ENCODE measurements at regions not wholly inside any gene's neighbourhood (a gene's known extent, or its start where the extent isn't known, plus 50 kb on each side); places are given as distances from the start of the nearest gene placed in this dataset.
A peak's percentile ranks its signal among the peaks of the same experiment; 100 is the strongest.
"Not testable (repeated sequence)": the region's sequence is repeated elsewhere in the genome, so short reads cannot be mapped to it uniquely, and the experiment has no call there.

- H3K9me3 Mint-ChIP-seq, H3K4me3 Mint-ChIP-seq, H3K36me3 Mint-ChIP-seq, H3K4me1 Mint-ChIP-seq, CTCF ChIA-PET, DNase-seq, H3K27ac Mint-ChIP-seq, H3K27me3 Mint-ChIP-seq: not testable (repeated sequence)
Measured at GRCh38 chr22:12541412-12542170, 2986.4 kb upstream of the OR11H1 start.

GRCh38 chr22:12553366-12553765 is 2974.6 kb upstream of the OR11H1 start:
- H3K27me3 Mint-ChIP-seq, H3K9me3 Mint-ChIP-seq, H3K4me1 Mint-ChIP-seq, H3K4me3 Mint-ChIP-seq, H3K36me3 Mint-ChIP-seq, DNase-seq, H3K27ac Mint-ChIP-seq, CTCF ChIA-PET: not testable (repeated sequence)

- H3K36me3 Mint-ChIP-seq, DNase-seq, H3K4me1 Mint-ChIP-seq, H3K27me3 Mint-ChIP-seq, H3K4me3 Mint-ChIP-seq, H3K9me3 Mint-ChIP-seq, CTCF ChIA-PET, H3K27ac Mint-ChIP-seq: not testable (repeated sequence)
Measured at GRCh38 chr22:12554648-12555192, 2973.3 kb upstream of the OR11H1 start.

- H3K36me3 Mint-ChIP-seq, H3K27ac Mint-ChIP-seq, CTCF ChIA-PET: not testable (repeated sequence)
Measured at GRCh38 chr22:12571500-12571899, 2956.5 kb upstream of the OR11H1 start.

GRCh38 chr22:12579655-12580054 is 2948.3 kb upstream of the OR11H1 start:
- H3K27me3 Mint-ChIP-seq, H3K9me3 Mint-ChIP-seq, H3K4me3 Mint-ChIP-seq, CTCF ChIA-PET, DNase-seq, H3K4me1 Mint-ChIP-seq, H3K36me3 Mint-ChIP-seq, H3K27ac Mint-ChIP-seq: not testable (repeated sequence)

More at GRCh38 chr22:12571500-12571899, 2956.5 kb upstream of the OR11H1 start:
- not testable (repeated sequence) for H3K4me1 Mint-ChIP-seq, H3K4me3 Mint-ChIP-seq, H3K27me3 Mint-ChIP-seq, H3K9me3 Mint-ChIP-seq, DNase-seq

GRCh38 chr22:12584457-12584856 is 2943.5 kb upstream of the OR11H1 start:
- CTCF ChIA-PET, H3K4me3 Mint-ChIP-seq: not testable (repeated sequence)

GRCh38 chr22:12584874-12585273 is 2943.1 kb upstream of the OR11H1 start:
- DNase-seq, H3K36me3 Mint-ChIP-seq, H3K27me3 Mint-ChIP-seq, H3K4me3 Mint-ChIP-seq, H3K4me1 Mint-ChIP-seq, H3K9me3 Mint-ChIP-seq, CTCF ChIA-PET, H3K27ac Mint-ChIP-seq: not testable (repeated sequence)

More at GRCh38 chr22:12584457-12584856, 2943.5 kb upstream of the OR11H1 start:
- H3K36me3 Mint-ChIP-seq, DNase-seq, H3K9me3 Mint-ChIP-seq, H3K4me1 Mint-ChIP-seq, H3K27me3 Mint-ChIP-seq, H3K27ac Mint-ChIP-seq: not testable (repeated sequence)

GRCh38 chr22:12595724-12596123 is 2932.3 kb upstream of the OR11H1 start:
- CTCF ChIA-PET, H3K4me3 Mint-ChIP-seq, H3K36me3 Mint-ChIP-seq, H3K4me1 Mint-ChIP-seq, H3K27me3 Mint-ChIP-seq, DNase-seq: not testable (repeated sequence)
- Mint-ChIP-seq H3K27ac (peak overlapping the region; percentile 8), H3K9me3 (peaks cover 37% of the 10 kb centered on the region)

GRCh38 chr22:12597778-12598177 is 2930.2 kb upstream of the OR11H1 start:
- H3K27me3 Mint-ChIP-seq, H3K27ac Mint-ChIP-seq, H3K4me1 Mint-ChIP-seq, H3K4me3 Mint-ChIP-seq, DNase-seq, CTCF ChIA-PET, H3K36me3 Mint-ChIP-seq: not testable (repeated sequence)
- H3K9me3 Mint-ChIP-seq: peaks cover 45% of the 10 kb centered on the region

GRCh38 chr22:12601510-12601869 is 2926.5 kb upstream of the OR11H1 start:
- CTCF ChIA-PET, H3K27ac Mint-ChIP-seq, DNase-seq, H3K27me3 Mint-ChIP-seq, H3K4me1 Mint-ChIP-seq, H3K4me3 Mint-ChIP-seq, H3K36me3 Mint-ChIP-seq: not testable (repeated sequence)
- H3K9me3 Mint-ChIP-seq: peaks cover 49% of the 10 kb centered on the region

GRCh38 chr22:12601870-12602779 is 2925.9 kb upstream of the OR11H1 start:
- Mint-ChIP-seq H3K27ac (no peak overlapping the region), H3K4me3 (no peak overlapping the region), H3K36me3 (no peaks in the 10 kb centered on the region), H3K27me3 (no peaks in the 10 kb centered on the region), H3K4me1 (no peaks in the 10 kb centered on the region), H3K9me3 (peaks cover 53% of the 10 kb centered on the region)
- CTCF ChIA-PET: no interaction called here
- DNase-seq: peak; percentile 23

- H3K27ac Mint-ChIP-seq, H3K4me1 Mint-ChIP-seq, H3K36me3 Mint-ChIP-seq, H3K4me3 Mint-ChIP-seq, H3K27me3 Mint-ChIP-seq, CTCF ChIA-PET, DNase-seq: not testable (repeated sequence)
- peaks cover 50% of the 10 kb centered on the region for H3K9me3 Mint-ChIP-seq
Measured at GRCh38 chr22:12603399-12603798, 2924.6 kb upstream of the OR11H1 start.

- H3K27ac Mint-ChIP-seq, H3K27me3 Mint-ChIP-seq, H3K36me3 Mint-ChIP-seq, H3K4me3 Mint-ChIP-seq, H3K4me1 Mint-ChIP-seq, DNase-seq, CTCF ChIA-PET: not testable (repeated sequence)
- peaks cover 47% of the 10 kb centered on the region for H3K9me3 Mint-ChIP-seq
Measured at GRCh38 chr22:12603833-12604232, 2924.2 kb upstream of the OR11H1 start.

GRCh38 chr22:12608454-12608853 is 2919.5 kb upstream of the OR11H1 start:
- H3K27me3 Mint-ChIP-seq, CTCF ChIA-PET, H3K36me3 Mint-ChIP-seq, H3K4me3 Mint-ChIP-seq, H3K4me1 Mint-ChIP-seq, H3K27ac Mint-ChIP-seq, DNase-seq: not testable (repeated sequence)
- peaks cover 40% of the 10 kb centered on the region for H3K9me3 Mint-ChIP-seq

GRCh38 chr22:12613199-12613598 is 2914.8 kb upstream of the OR11H1 start:
- CTCF ChIA-PET: no interaction called here
- DNase-seq: no peak
- H3K27ac Mint-ChIP-seq: no peak overlapping the region
- H3K4me3 Mint-ChIP-seq: no peak overlapping the region
- no peaks in the 10 kb centered on the region for H3K27me3 Mint-ChIP-seq
- H3K9me3 Mint-ChIP-seq: peaks cover 34% of the 10 kb centered on the region
- H3K36me3 Mint-ChIP-seq: no peaks in the 10 kb centered on the region
- no peaks in the 10 kb centered on the region for H3K4me1 Mint-ChIP-seq

Measured in activated naive CD4-positive, alpha-beta T cell treated with anti-CD3 and anti-CD28 coated beads, Interleukin-2, amount 10 ng/mL, durations not matched to agents 7 days and 5 days (primary cell).